ENCODE measurements at regions not wholly inside any gene's neighbourhood (a gene's known extent, or its start where the extent isn't known, plus 50 kb on each side); places are given as distances from the start of the nearest gene placed in this dataset.

GRCh38 chr5:8050616-8051175, 181.7 kb downstream of the MTRR start:
- no peak for DNase-seq

- no peak for DNase-seq
Measured at GRCh38 chr5:8053270-8053669, 184.3 kb downstream of the MTRR start.

- DNase-seq, result no peak
Measured at GRCh38 chr5:8057769-8058168, 188.8 kb downstream of the MTRR start.

- DNase-seq, result no peak
Measured at GRCh38 chr5:8058616-8059190, 189.8 kb downstream of the MTRR start.

- no peak for DNase-seq
Measured at GRCh38 chr5:8059337-8059736, 190.4 kb downstream of the MTRR start.

GRCh38 chr5:8060235-8060952, 191.4 kb downstream of the MTRR start:
- no peak for DNase-seq

GRCh38 chr5:8060953-8061429, 192.0 kb downstream of the MTRR start:
- DNase-seq, result no peak

GRCh38 chr5:8062521-8062920, 193.6 kb downstream of the MTRR start:
- no peak for DNase-seq

- DNase-seq, result no peak
Measured at GRCh38 chr5:8068078-8068477, 199.1 kb downstream of the MTRR start.

- no peak for DNase-seq
Measured at GRCh38 chr5:8070138-8070537, 201.2 kb downstream of the MTRR start.

GRCh38 chr5:8079056-8079455, 210.1 kb downstream of the MTRR start:
- DNase-seq, result no peak

- no peak for DNase-seq
Measured at GRCh38 chr5:8081179-8081578, 212.2 kb downstream of the MTRR start.

GRCh38 chr5:8093669-8094068, 224.7 kb downstream of the MTRR start:
- DNase-seq, result no peak

- DNase-seq, result no peak
Measured at GRCh38 chr5:8094304-8094703, 225.4 kb downstream of the MTRR start.

GRCh38 chr5:8097146-8097545, 228.2 kb downstream of the MTRR start:
- DNase-seq, result no peak

- no peak for DNase-seq
Measured at GRCh38 chr5:8098081-8098480, 229.1 kb downstream of the MTRR start.

GRCh38 chr5:8102714-8103113, 233.8 kb downstream of the MTRR start:
- no peak for DNase-seq

GRCh38 chr5:8114597-8115266, 245.8 kb downstream of the MTRR start:
- no peak for DNase-seq

- no peak for DNase-seq
Measured at GRCh38 chr5:8123559-8123958, 254.6 kb downstream of the MTRR start.

- no peak for DNase-seq
Measured at GRCh38 chr5:8134609-8135008, 265.7 kb downstream of the MTRR start.

- no peak for DNase-seq
Measured at GRCh38 chr5:8135742-8136141, 266.8 kb downstream of the MTRR start.

- DNase-seq, result no peak
Measured at GRCh38 chr5:8136271-8136670, 267.3 kb downstream of the MTRR start.

- DNase-seq, result no peak
Measured at GRCh38 chr5:8137941-8138550, 269.1 kb downstream of the MTRR start.

- no peak for DNase-seq
Measured at GRCh38 chr5:8138884-8139283, 269.9 kb downstream of the MTRR start.
